ENCODE measurements at regions not wholly inside any gene's neighbourhood (a gene's known extent, or its start where the extent isn't known, plus 50 kb on each side); places are given as distances from the start of the nearest gene placed in this dataset.

GRCh38 chr4:123315617-123316016 is 81.0 kb upstream of the SPRY1 start:
- TF ChIP-seq, protein P1, sequence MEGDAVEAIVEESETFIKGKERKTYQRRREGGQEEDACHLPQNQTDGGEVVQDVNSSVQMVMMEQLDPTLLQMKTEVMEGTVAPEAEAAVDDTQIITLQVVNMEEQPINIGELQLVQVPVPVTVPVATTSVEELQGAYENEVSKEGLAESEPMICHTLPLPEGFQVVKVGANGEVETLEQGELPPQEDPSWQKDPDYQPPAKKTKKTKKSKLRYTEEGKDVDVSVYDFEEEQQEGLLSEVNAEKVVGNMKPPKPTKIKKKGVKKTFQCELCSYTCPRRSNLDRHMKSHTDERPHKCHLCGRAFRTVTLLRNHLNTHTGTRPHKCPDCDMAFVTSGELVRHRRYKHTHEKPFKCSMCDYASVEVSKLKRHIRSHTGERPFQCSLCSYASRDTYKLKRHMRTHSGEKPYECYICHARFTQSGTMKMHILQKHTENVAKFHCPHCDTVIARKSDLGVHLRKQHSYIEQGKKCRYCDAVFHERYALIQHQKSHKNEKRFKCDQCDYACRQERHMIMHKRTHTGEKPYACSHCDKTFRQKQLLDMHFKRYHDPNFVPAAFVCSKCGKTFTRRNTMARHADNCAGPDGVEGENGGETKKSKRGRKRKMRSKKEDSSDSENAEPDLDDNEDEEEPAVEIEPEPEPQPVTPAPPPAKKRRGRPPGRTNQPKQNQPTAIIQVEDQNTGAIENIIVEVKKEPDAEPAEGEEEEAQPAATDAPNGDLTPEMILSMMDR (IDR thresholded peaks at IDR 0.05; ENCODE audit: poor library complexity, severe bottlenecking), result no peak
- no peak for TF ChIP-seq RAD21 (conservative IDR thresholded peaks at IDR 0.05)
